Neural progenitor cell (in vitro differentiated cells): ENCODE measurements at regions not wholly inside any gene's neighbourhood (a gene's known extent, or its start where the extent isn't known, plus 50 kb on each side); places are given as distances from the start of the nearest gene placed in this dataset.
"Not testable (repeated sequence)": the region's sequence is repeated elsewhere in the genome, so short reads cannot be mapped to it uniquely, and the experiment has no call there.

Source experiments
- DNase-seq: peaks from one replicate; pipeline ENCODE4 v3.0.0-alpha.2; 2016; ENCODE audit warnings: low spot score
- H2AFZ ChIP-seq: fragments of 200-600 bp; sonication (generic); replicated peaks from 2 replicates; pipeline ENCODE4 v1.6.1; 2016; ENCODE audit warnings: antibody characterized with exemption
- H3F3A ChIP-seq: fragments of 200-600 bp; sonication (generic); 2 replicates; pipeline ENCODE4 v1.6.1; 2016; ENCODE audit warnings: antibody characterized with exemption, low read depth
- H3K27ac ChIP-seq: fragments of 200-600 bp; sonication (generic); 2 replicates; pipeline ENCODE4 v1.5.1; 2016; ENCODE audit warnings: mild to moderate bottlenecking
- H3K27me3 ChIP-seq: fragments of 200-600 bp; sonication (generic); 2 replicates; pipeline ENCODE4 v1.6.1; 2016; ENCODE audit warnings: mild to moderate bottlenecking, moderate library complexity
- H3K36me3 ChIP-seq: fragments of 200-600 bp; sonication (generic); 2 replicates; pipeline ENCODE4 v1.5.1; 2016
- H3K4me1 ChIP-seq: fragments of 200-600 bp; sonication (generic); 2 replicates; pipeline ENCODE4 v1.6.1; 2016; ENCODE audit warnings: mixed run types
- H3K4me2 ChIP-seq: fragments of 200-600 bp; sonication (generic); 2 replicates; pipeline ENCODE4 v1.6.1; 2016
- H3K4me3 ChIP-seq: fragments of 200-600 bp; sonication (generic); 2 replicates; pipeline ENCODE4 v1.5.1; 2016
- H3K79me2 ChIP-seq: fragments of 200-600 bp; sonication (generic); 2 replicates; pipeline ENCODE4 v1.6.1; 2016; ENCODE audit warnings: low read depth
- H3K9ac ChIP-seq: fragments of 200-600 bp; sonication (generic); 2 replicates; pipeline ENCODE4 v1.6.1; 2016
- H3K9me3 ChIP-seq: fragments of 200-600 bp; sonication (generic); 2 replicates; pipeline ENCODE4 v1.5.1; 2016; ENCODE audit warnings: low read depth
- H4K20me1 ChIP-seq: fragments of 200-600 bp; sonication (generic); 2 replicates; pipeline ENCODE4 v1.6.1; 2016; ENCODE audit warnings: low read depth
- H3K27ac Mint-ChIP-seq: 3 replicates; pipeline ENCODE4 v1.8.0; 2021; ENCODE audit warnings: mixed read lengths
- H3K27me3 Mint-ChIP-seq: 2 replicates; pipeline ENCODE4 v1.8.0; 2022; ENCODE audit warnings: low read depth, mild to moderate bottlenecking, inconsistent platforms, moderate library complexity, mixed read lengths; ENCODE audit not compliant: insufficient read depth
- H3K36me3 Mint-ChIP-seq: 3 replicates; pipeline ENCODE4 v1.8.0; 2021; ENCODE audit warnings: mixed read lengths
- H3K4me1 Mint-ChIP-seq: 3 replicates; pipeline ENCODE4 v1.8.0; 2021; ENCODE audit warnings: mixed read lengths
- H3K4me3 Mint-ChIP-seq: 3 replicates; pipeline ENCODE4 v1.8.0; 2021; ENCODE audit warnings: mild to moderate bottlenecking, moderate library complexity, mixed read lengths
- H3K9me3 Mint-ChIP-seq: 3 replicates; pipeline ENCODE4 v1.8.0; 2020; ENCODE audit warnings: mixed read lengths
- EZH2 ChIP-seq: fragments of 200-600 bp; sonication (generic); IDR thresholded peaks from 2 replicates; pipeline ENCODE4 v1.6.1; 2017; ENCODE audit warnings: antibody characterized with exemption, mild to moderate bottlenecking, moderate library complexity
- EZH2phosphoT487 ChIP-seq: fragments of 200-600 bp; sonication (generic); IDR thresholded peaks from 2 replicates; pipeline ENCODE4 v1.6.1; 2017; ENCODE audit warnings: antibody characterized with exemption
- TF ChIP-seq, protein P1 (sequence below): fragments of 200-600 bp; sonication (generic); IDR thresholded peaks from 2 replicates; pipeline ENCODE4 v1.5.1; 2017; ENCODE audit warnings: antibody characterized with exemption, mild to moderate bottlenecking

DNA sequence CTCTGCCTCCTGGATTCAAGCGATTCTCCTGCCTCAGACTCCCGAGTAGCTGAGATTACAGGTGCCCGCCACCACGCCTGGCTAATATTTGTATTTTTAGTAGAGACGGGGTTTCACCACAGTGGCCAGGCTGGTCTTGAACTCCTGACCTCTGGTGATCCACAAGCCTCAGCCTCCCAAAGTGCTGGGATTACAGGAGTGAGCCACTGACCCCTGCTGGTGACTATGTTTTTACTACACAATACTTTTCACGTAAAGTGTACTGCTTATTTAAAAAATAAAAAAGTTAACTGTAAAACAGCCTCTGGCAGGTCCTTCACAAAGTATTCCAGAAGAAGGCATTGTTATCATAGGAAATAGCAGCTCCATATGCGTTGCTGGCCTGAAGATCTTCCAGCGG is 345.2 kb upstream of the POU5F2 start:
- not testable (repeated sequence) for H3K36me3 Mint-ChIP-seq, H3K9me3 ChIP-seq, H4K20me1 ChIP-seq, H3K9me3 Mint-ChIP-seq, H3K4me3 Mint-ChIP-seq, H3K27me3 ChIP-seq, H3K9ac ChIP-seq, H3K27me3 Mint-ChIP-seq, H3K27ac Mint-ChIP-seq, H3K36me3 ChIP-seq, H3K27ac ChIP-seq, H3F3A ChIP-seq, H3K4me3 ChIP-seq, H3K4me1 ChIP-seq, H2AFZ ChIP-seq, H3K79me2 ChIP-seq, H3K4me1 Mint-ChIP-seq, H3K4me2 ChIP-seq
- DNase-seq, result peak; percentile 10
- TF ChIP-seq, protein P1, sequence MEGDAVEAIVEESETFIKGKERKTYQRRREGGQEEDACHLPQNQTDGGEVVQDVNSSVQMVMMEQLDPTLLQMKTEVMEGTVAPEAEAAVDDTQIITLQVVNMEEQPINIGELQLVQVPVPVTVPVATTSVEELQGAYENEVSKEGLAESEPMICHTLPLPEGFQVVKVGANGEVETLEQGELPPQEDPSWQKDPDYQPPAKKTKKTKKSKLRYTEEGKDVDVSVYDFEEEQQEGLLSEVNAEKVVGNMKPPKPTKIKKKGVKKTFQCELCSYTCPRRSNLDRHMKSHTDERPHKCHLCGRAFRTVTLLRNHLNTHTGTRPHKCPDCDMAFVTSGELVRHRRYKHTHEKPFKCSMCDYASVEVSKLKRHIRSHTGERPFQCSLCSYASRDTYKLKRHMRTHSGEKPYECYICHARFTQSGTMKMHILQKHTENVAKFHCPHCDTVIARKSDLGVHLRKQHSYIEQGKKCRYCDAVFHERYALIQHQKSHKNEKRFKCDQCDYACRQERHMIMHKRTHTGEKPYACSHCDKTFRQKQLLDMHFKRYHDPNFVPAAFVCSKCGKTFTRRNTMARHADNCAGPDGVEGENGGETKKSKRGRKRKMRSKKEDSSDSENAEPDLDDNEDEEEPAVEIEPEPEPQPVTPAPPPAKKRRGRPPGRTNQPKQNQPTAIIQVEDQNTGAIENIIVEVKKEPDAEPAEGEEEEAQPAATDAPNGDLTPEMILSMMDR, result peak; percentile 55

DNA sequence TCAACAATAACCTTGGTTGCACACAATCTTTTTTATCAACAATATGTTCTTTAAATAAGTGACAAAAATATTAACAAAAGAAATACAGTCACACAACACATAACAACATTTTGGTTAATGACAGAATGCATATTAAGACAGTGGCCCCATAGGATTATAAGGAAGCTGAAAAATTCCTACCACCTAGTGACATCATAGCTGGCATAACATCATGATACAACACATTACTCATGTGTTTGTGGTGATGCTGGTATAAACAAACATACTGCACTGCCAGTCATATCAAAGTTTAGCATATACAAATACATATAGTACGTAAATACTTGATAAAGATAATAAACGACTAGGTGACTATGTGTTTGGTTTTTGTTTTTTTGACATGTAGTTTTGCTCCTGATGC is 344.8 kb upstream of the POU5F2 start:
- Histone ChIP-seq H2AFZ (no peak overlapping the region), H3K27ac (no peak overlapping the region), H3K4me3 (no peak overlapping the region), H3F3A (no peaks in the 10 kb centered on the region), H3K4me1 (no peaks in the 10 kb centered on the region), H3K9me3 (no peaks in the 10 kb centered on the region), H3K79me2 (no peaks in the 10 kb centered on the region), H4K20me1 (no peaks in the 10 kb centered on the region), H3K27me3 (no peaks in the 10 kb centered on the region), H3K36me3 (no peaks in the 10 kb centered on the region), H3K4me2 (no peak overlapping the region), H3K9ac (no peak overlapping the region)
- Mint-ChIP-seq H3K27ac (no peak overlapping the region), H3K9me3 (no peaks in the 10 kb centered on the region), H3K36me3 (no peaks in the 10 kb centered on the region), H3K4me3 (no peak overlapping the region), H3K4me1 (no peaks in the 10 kb centered on the region), H3K27me3 (no peaks in the 10 kb centered on the region)
- TF ChIP-seq EZH2phosphoT487 (no peak), EZH2 (no peak)
- TF ChIP-seq, protein P1, result no peak
- no peak for DNase-seq

DNA sequence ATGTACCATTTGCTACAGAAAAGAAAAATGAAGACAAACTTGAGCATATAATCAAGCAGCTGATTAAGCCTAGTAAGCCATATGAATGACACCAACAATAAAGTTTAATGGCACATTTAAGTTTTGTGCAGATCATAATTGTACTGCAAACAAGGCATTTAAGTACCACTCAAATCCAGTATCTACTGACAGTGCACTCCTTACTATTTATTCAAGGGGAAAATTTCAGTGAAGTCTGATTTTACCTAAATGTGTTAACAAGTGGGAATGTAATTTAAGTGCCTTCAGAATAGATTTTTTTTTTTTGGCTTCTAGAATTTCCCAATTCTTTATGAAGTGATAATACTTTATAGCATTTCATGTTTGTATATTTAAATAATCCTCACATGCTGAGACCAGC is 341.0 kb upstream of the POU5F2 start:
- no peak overlapping the region for H2AFZ ChIP-seq
- H3K27ac ChIP-seq, result no peak overlapping the region
- no peaks in the 10 kb centered on the region for H3K79me2 ChIP-seq
- H4K20me1 ChIP-seq, result no peaks in the 10 kb centered on the region
- no peak overlapping the region for H3K4me2 ChIP-seq
- no peak overlapping the region for H3K27ac Mint-ChIP-seq
- H3K36me3 Mint-ChIP-seq, result no peaks in the 10 kb centered on the region
- H3K4me1 ChIP-seq, result no peaks in the 10 kb centered on the region
- H3K9me3 Mint-ChIP-seq, result no peaks in the 10 kb centered on the region
- no peaks in the 10 kb centered on the region for H3K27me3 Mint-ChIP-seq
- TF ChIP-seq EZH2phosphoT487 (no peak), EZH2 (no peak)
- TF ChIP-seq, protein P1, result no peak
- no peaks in the 10 kb centered on the region for H3K9me3 ChIP-seq
- no peaks in the 10 kb centered on the region for H3K36me3 ChIP-seq
- peaks cover 5% of the 10 kb centered on the region for H3K4me1 Mint-ChIP-seq
- H3K27me3 ChIP-seq, result no peaks in the 10 kb centered on the region
- no peak overlapping the region for H3K9ac ChIP-seq
- H3K4me3 Mint-ChIP-seq, result no peak overlapping the region
- H3K4me3 ChIP-seq, result no peak overlapping the region
- no peak for DNase-seq
- H3F3A ChIP-seq, result no peaks in the 10 kb centered on the region

DNA sequence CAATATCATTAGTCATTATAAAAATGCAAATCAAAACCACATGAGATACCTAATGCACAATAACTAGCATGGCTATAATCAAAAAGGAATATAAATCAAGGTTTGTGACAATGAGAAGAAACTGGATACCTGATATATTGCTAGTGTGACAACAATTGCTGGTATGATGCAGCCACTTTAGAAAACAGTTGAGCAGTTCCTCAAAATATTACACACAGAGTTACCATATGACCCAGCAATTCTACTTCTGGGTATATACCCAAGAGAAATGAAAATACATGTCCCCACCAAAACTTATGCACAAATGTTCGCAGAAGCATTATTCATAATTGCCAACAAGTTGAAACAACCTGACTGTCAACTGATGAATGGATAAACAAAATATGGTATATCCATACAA is 339.7 kb upstream of the POU5F2 start:
- Histone ChIP-seq H3K4me2 (no peak overlapping the region), H3K36me3 (no peaks in the 10 kb centered on the region), H2AFZ (no peak overlapping the region), H3F3A (no peaks in the 10 kb centered on the region), H3K4me1 (no peaks in the 10 kb centered on the region), H3K4me3 (no peak overlapping the region), H4K20me1 (no peaks in the 10 kb centered on the region), H3K9ac (no peak overlapping the region), H3K79me2 (no peaks in the 10 kb centered on the region), H3K27me3 (no peaks in the 10 kb centered on the region), H3K9me3 (no peaks in the 10 kb centered on the region), H3K27ac (no peak overlapping the region)
- DNase-seq, result no peak
- no peaks in the 10 kb centered on the region for H3K27me3 Mint-ChIP-seq
- no peaks in the 10 kb centered on the region for H3K9me3 Mint-ChIP-seq
- H3K4me1 Mint-ChIP-seq, result peaks cover 5% of the 10 kb centered on the region
- no peaks in the 10 kb centered on the region for H3K36me3 Mint-ChIP-seq
- H3K4me3 Mint-ChIP-seq, result no peak overlapping the region
- TF ChIP-seq, protein P1, result no peak
- TF ChIP-seq EZH2phosphoT487 (no peak), EZH2 (no peak)
- no peak overlapping the region for H3K27ac Mint-ChIP-seq
